ENCODE measurements at regions not wholly inside any gene's neighbourhood (a gene's known extent, or its start where the extent isn't known, plus 50 kb on each side); places are given as distances from the start of the nearest gene placed in this dataset.

DNA sequence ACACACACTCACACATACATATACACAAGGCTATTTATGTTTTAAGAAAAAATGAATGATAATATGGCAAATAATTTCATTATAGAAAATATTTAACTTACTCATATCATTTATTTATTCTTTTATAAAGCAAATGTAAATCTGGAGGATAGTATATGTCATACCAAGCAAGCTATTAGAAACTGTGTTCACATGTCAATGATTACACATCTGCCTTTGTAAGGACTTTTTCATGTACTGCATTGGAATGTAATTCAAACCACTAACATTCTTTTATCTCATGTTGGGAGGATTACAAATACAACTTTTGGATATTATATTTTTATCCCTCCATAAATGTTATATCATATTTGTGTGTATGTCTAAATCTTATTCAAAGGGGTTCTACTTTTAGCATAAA, 1887.4 kb downstream of the NCAM2 start:
- no peaks in the 10 kb centered on the region for H3K27me3 ChIP-seq (ENCODE audit: low read length)
- H4K20me1 ChIP-seq (ENCODE audit: low read depth, low read length), result no peaks in the 10 kb centered on the region
- no peak overlapping the region for H3K4me3 ChIP-seq (ENCODE audit: insufficient read depth, low read length, poor library complexity, severe bottlenecking)
- no peaks in the 10 kb centered on the region for H3K9me2 ChIP-seq (replicated peaks; ENCODE audit: insufficient read depth, low read length)
- no peaks in the 10 kb centered on the region for H3F3A ChIP-seq (ENCODE audit: insufficient read depth)
- TF ChIP-seq, protein P1, sequence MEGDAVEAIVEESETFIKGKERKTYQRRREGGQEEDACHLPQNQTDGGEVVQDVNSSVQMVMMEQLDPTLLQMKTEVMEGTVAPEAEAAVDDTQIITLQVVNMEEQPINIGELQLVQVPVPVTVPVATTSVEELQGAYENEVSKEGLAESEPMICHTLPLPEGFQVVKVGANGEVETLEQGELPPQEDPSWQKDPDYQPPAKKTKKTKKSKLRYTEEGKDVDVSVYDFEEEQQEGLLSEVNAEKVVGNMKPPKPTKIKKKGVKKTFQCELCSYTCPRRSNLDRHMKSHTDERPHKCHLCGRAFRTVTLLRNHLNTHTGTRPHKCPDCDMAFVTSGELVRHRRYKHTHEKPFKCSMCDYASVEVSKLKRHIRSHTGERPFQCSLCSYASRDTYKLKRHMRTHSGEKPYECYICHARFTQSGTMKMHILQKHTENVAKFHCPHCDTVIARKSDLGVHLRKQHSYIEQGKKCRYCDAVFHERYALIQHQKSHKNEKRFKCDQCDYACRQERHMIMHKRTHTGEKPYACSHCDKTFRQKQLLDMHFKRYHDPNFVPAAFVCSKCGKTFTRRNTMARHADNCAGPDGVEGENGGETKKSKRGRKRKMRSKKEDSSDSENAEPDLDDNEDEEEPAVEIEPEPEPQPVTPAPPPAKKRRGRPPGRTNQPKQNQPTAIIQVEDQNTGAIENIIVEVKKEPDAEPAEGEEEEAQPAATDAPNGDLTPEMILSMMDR (IDR thresholded peaks at IDR 0.05; ENCODE audit: insufficient read depth, low read length, poor library complexity, severe bottlenecking), result no peak
- no peak for TF ChIP-seq EZH2phosphoT487 (conservative IDR thresholded peaks at IDR 0.05; ENCODE audit: low read length)
- H3K9ac ChIP-seq (ENCODE audit: low read length), result no peak overlapping the region
- H3K4me2 ChIP-seq (ENCODE audit: low read depth, low read length, poor library complexity, severe bottlenecking), result no peak overlapping the region
- H3K79me2 ChIP-seq (ENCODE audit: insufficient read depth, low read length), result no peaks in the 10 kb centered on the region
- H3K9me3 ChIP-seq (ENCODE audit: insufficient read depth, low read length), result no peaks in the 10 kb centered on the region
- H3K36me3 ChIP-seq (ENCODE audit: low read length), result no peaks in the 10 kb centered on the region
- no peak overlapping the region for H2AFZ ChIP-seq (ENCODE audit: low read depth, low read length, severe bottlenecking)
- no peak overlapping the region for H3K27ac ChIP-seq (ENCODE audit: low read depth, low read length)

DNA sequence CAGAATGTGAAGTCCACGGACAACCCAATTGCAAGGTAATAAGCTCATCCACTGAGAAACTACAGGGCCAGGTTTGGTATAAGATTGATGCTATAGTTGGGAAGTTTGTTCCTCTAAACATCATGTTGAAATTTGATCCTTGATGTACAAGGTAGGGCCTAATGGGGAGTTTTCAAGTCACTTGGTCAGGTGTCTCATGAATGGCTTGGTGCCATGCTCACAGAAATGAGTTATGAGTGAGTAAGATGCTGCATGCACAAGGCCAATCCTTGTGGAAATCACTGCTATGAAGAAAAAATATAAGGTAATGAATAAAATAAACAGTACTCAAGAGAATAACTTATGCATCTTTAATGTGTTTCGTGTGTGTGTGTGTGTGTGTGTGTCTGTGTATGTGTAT, 1891.2 kb downstream of the NCAM2 start:
- Histone ChIP-seq H3K36me3 (ENCODE audit: low read length) (no peaks in the 10 kb centered on the region), H3F3A (ENCODE audit: insufficient read depth) (no peaks in the 10 kb centered on the region), H3K9me3 (ENCODE audit: insufficient read depth, low read length) (no peaks in the 10 kb centered on the region), H3K4me3 (ENCODE audit: insufficient read depth, low read length, poor library complexity, severe bottlenecking) (no peak overlapping the region), H2AFZ (ENCODE audit: low read depth, low read length, severe bottlenecking) (no peak overlapping the region), H3K9me2 (replicated peaks; ENCODE audit: insufficient read depth, low read length) (no peaks in the 10 kb centered on the region), H3K9ac (ENCODE audit: low read length) (no peak overlapping the region), H3K79me2 (ENCODE audit: insufficient read depth, low read length) (no peaks in the 10 kb centered on the region), H3K27me3 (ENCODE audit: low read length) (no peaks in the 10 kb centered on the region), H4K20me1 (ENCODE audit: low read depth, low read length) (no peaks in the 10 kb centered on the region), H3K27ac (ENCODE audit: low read depth, low read length) (no peak overlapping the region), H3K4me2 (ENCODE audit: low read depth, low read length, poor library complexity, severe bottlenecking) (no peak overlapping the region)
- TF ChIP-seq, protein P1 (IDR thresholded peaks at IDR 0.05; ENCODE audit: insufficient read depth, low read length, poor library complexity, severe bottlenecking), result no peak
- no peak for TF ChIP-seq EZH2phosphoT487 (conservative IDR thresholded peaks at IDR 0.05; ENCODE audit: low read length)

DNA sequence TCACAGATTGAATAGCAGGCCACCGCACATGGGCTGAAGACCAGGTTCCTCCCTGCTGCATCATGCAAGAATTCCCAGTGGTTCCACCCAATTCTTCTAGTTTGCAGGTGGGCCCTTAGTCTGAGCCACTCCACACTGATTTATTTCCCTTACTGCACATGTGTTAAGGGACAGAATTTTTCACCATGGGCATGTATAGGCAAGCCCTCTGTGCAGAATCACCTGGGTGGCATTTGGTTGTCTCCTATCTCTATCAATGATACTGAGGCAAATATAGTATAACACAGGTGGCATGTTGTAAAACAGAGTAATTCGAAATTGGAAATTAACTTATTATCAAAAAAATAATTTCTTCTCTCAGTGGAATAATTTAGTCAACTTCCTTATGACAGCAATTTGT, 1892.4 kb downstream of the NCAM2 start:
- Histone ChIP-seq H3F3A (ENCODE audit: insufficient read depth) (no peaks in the 10 kb centered on the region), H3K9me3 (ENCODE audit: insufficient read depth, low read length) (no peaks in the 10 kb centered on the region), H4K20me1 (ENCODE audit: low read depth, low read length) (no peaks in the 10 kb centered on the region), H3K9ac (ENCODE audit: low read length) (no peak overlapping the region), H3K4me2 (ENCODE audit: low read depth, low read length, poor library complexity, severe bottlenecking) (no peak overlapping the region), H3K27me3 (ENCODE audit: low read length) (no peaks in the 10 kb centered on the region), H3K36me3 (ENCODE audit: low read length) (no peaks in the 10 kb centered on the region), H3K79me2 (ENCODE audit: insufficient read depth, low read length) (no peaks in the 10 kb centered on the region), H3K27ac (ENCODE audit: low read depth, low read length) (no peak overlapping the region), H3K9me2 (replicated peaks; ENCODE audit: insufficient read depth, low read length) (no peaks in the 10 kb centered on the region), H2AFZ (ENCODE audit: low read depth, low read length, severe bottlenecking) (peak overlapping the region; percentile 35), H3K4me3 (ENCODE audit: insufficient read depth, low read length, poor library complexity, severe bottlenecking) (no peak overlapping the region)
- no peak for TF ChIP-seq EZH2phosphoT487 (conservative IDR thresholded peaks at IDR 0.05; ENCODE audit: low read length)
- TF ChIP-seq, protein P1 (IDR thresholded peaks at IDR 0.05; ENCODE audit: insufficient read depth, low read length, poor library complexity, severe bottlenecking), result no peak
